ENCODE measurements at regions not wholly inside any gene's neighbourhood (a gene's known extent, or its start where the extent isn't known, plus 50 kb on each side); places are given as distances from the start of the nearest gene placed in this dataset.
"Not testable (repeated sequence)": the region's sequence is repeated elsewhere in the genome, so short reads cannot be mapped to it uniquely, and the experiment has no call there.

GRCh38 chr4:27685091-27685490 lies 824.5 kb downstream of the STIM2 start:
- Histone ChIP-seq H3K27me3 (replicated peaks; ENCODE audit: control insufficient read depth, insufficient read depth, low read length) (no peaks in the 10 kb centered on the region), H3K36me3 (ENCODE audit: control insufficient read depth, insufficient read depth, low read length) (no peaks in the 10 kb centered on the region), H3K4me3 (replicated peaks; ENCODE audit: low read depth, low read length) (no peak overlapping the region)
- TF ChIP-seq, protein P1, sequence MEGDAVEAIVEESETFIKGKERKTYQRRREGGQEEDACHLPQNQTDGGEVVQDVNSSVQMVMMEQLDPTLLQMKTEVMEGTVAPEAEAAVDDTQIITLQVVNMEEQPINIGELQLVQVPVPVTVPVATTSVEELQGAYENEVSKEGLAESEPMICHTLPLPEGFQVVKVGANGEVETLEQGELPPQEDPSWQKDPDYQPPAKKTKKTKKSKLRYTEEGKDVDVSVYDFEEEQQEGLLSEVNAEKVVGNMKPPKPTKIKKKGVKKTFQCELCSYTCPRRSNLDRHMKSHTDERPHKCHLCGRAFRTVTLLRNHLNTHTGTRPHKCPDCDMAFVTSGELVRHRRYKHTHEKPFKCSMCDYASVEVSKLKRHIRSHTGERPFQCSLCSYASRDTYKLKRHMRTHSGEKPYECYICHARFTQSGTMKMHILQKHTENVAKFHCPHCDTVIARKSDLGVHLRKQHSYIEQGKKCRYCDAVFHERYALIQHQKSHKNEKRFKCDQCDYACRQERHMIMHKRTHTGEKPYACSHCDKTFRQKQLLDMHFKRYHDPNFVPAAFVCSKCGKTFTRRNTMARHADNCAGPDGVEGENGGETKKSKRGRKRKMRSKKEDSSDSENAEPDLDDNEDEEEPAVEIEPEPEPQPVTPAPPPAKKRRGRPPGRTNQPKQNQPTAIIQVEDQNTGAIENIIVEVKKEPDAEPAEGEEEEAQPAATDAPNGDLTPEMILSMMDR (IDR thresholded peaks at IDR 0.05; ENCODE audit: insufficient read depth, low read length, poor library complexity, severe bottlenecking): no peak
- no peak for DNase-seq (ENCODE audit: extremely low read depth, insufficient read length)

DNA sequence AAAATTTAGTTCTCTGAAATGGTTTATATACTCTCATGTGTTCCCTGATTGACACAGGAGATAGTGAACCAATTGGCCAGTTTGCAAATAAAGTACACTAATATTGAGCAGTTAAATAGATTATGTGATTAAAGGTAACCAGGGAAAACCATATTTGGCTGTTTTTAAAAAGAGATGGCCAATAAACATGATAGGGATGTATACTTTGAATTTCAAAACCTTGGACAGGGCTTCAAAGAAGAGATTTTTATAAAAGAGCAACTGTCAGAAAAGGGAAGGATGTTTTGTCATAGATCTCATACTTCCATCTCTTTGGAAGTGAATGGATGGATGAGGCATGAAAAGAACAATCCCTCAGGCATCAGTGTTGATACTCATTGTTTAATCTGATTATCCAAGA lies 825.3 kb downstream of the STIM2 start:
- Histone ChIP-seq H3K27me3 (replicated peaks; ENCODE audit: control insufficient read depth, insufficient read depth, low read length) (no peaks in the 10 kb centered on the region), H3K36me3 (ENCODE audit: control insufficient read depth, insufficient read depth, low read length) (no peaks in the 10 kb centered on the region), H3K4me3 (replicated peaks; ENCODE audit: low read depth, low read length) (no peak overlapping the region)
- no peak for DNase-seq (ENCODE audit: extremely low read depth, insufficient read length)
- TF ChIP-seq, protein P1 (IDR thresholded peaks at IDR 0.05; ENCODE audit: insufficient read depth, low read length, poor library complexity, severe bottlenecking): no peak

DNA sequence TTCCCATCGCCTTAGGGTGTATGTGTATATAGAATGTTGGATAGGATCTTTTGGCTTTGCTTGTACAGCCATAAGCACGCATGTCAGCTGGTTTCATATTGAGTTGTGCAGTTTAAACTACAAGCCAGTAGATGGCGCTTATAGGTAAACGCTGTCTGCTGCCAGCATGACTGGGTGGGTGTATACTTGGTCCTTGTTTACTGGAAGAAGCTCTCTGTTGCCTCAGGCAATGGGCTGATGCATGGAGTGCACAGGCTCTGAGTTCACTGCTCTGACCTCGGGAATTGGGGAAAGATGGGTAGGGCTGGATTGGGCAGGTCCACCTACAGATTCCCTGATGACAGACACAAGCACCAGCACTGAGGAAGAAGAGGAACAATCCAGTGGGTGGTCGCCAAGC lies 831.5 kb downstream of the STIM2 start:
- no peak for DNase-seq (ENCODE audit: extremely low read depth, insufficient read length)
- TF ChIP-seq, protein P1 (IDR thresholded peaks at IDR 0.05; ENCODE audit: insufficient read depth, low read length, poor library complexity, severe bottlenecking): peak; percentile 63
- Histone ChIP-seq H3K36me3 (ENCODE audit: control insufficient read depth, insufficient read depth, low read length) (no peaks in the 10 kb centered on the region), H3K27me3 (replicated peaks; ENCODE audit: control insufficient read depth, insufficient read depth, low read length) (no peaks in the 10 kb centered on the region), H3K4me3 (replicated peaks; ENCODE audit: low read depth, low read length) (no peak overlapping the region)

DNA sequence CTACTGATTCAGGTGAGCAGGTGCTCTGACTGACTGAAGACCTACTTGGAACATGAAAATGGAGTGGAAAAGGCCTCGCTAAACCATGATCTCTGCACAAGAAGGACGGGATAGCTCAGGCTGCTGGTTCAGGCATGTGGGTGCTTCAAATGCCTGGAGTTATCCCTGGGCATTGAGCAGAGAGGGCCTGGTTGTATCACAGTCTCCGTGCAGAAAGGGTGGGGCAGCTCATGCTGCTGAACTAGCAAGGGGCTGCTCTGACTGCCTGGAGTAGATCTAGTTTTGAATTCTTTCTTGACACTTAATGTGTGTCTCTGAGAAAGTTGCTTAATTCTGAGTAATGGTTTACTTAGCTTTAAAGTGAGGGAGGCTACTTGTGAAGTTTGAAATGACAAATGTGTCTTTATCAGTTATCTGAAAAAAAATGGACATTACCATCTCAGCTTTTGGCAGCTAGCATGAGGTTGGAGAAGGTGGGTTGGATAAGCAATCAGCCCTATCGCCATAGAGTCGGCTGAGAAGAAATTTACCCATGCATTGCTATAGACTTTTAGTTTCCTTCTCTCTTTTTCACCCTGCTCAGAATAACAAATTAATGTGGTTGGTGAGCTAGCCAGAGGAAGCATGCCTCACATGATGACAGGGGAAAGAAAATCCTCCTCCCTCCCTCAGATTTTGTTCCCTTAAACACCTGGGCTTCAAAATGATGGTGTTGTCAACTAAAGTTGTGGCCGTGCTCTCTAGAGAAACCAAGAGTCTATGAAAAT lies 832.4 kb downstream of the STIM2 start:
- H3K36me3 ChIP-seq (ENCODE audit: control insufficient read depth, insufficient read depth, low read length): no peaks in the 10 kb centered on the region
- no peak overlapping the region for H3K4me3 ChIP-seq (replicated peaks; ENCODE audit: low read depth, low read length)
- TF ChIP-seq, protein P1 (IDR thresholded peaks at IDR 0.05; ENCODE audit: insufficient read depth, low read length, poor library complexity, severe bottlenecking): no peak
- DNase-seq (ENCODE audit: extremely low read depth, insufficient read length): no peak
- no peaks in the 10 kb centered on the region for H3K27me3 ChIP-seq (replicated peaks; ENCODE audit: control insufficient read depth, insufficient read depth, low read length)

DNA sequence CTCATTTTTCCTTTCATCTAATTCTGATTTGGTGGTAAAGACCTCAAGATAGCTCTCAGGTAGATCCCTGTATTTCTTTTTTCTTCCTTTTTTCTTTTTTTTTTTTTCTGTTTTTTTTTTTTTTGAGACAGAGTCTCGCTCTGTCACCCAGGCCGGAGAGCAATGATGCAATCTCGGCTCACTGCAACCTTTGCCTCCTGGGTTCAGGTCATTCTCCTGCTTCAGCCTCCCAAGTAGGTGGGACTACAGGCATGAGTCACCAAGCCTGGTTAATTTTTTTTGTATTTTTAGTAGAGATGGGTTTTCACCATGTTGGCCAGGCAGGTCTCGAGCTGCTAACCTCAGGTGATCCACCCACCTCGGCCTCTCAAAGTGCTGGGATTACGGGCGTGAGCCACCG lies 835.6 kb downstream of the STIM2 start:
- not testable (repeated sequence) for DNase-seq (ENCODE audit: extremely low read depth, insufficient read length); H3K27me3 ChIP-seq (replicated peaks; ENCODE audit: control insufficient read depth, insufficient read depth, low read length); H3K4me3 ChIP-seq (replicated peaks; ENCODE audit: low read depth, low read length); H3K36me3 ChIP-seq (ENCODE audit: control insufficient read depth, insufficient read depth, low read length)

DNA sequence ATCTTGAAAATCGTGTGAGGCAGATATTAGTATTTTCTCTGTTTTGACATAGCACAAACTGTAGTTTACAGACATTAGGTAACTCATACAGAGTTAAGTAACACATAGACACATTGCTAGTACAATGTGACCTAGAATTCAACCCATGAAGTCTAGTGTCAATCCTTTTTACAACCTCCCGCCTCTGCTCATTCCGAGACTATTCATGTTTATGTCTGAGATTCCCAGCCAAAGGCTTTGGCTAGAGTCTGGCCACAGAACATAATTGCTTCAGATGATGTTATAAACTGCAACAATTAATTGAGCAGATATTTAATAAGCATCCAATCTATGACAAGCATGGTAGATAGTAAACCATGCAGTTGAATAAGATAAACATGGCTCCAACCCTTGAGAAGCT lies 841.0 kb downstream of the STIM2 start:
- no peaks in the 10 kb centered on the region for H3K36me3 ChIP-seq (ENCODE audit: control insufficient read depth, insufficient read depth, low read length)
- H3K27me3 ChIP-seq (replicated peaks; ENCODE audit: control insufficient read depth, insufficient read depth, low read length): no peaks in the 10 kb centered on the region
- DNase-seq (ENCODE audit: extremely low read depth, insufficient read length): no peak
- no peak overlapping the region for H3K4me3 ChIP-seq (replicated peaks; ENCODE audit: low read depth, low read length)
- TF ChIP-seq, protein P1 (IDR thresholded peaks at IDR 0.05; ENCODE audit: insufficient read depth, low read length, poor library complexity, severe bottlenecking): no peak
